ENCODE measurements at regions not wholly inside any gene's neighbourhood (a gene's known extent, or its start where the extent isn't known, plus 50 kb on each side); places are given as distances from the start of the nearest gene placed in this dataset.

DNA sequence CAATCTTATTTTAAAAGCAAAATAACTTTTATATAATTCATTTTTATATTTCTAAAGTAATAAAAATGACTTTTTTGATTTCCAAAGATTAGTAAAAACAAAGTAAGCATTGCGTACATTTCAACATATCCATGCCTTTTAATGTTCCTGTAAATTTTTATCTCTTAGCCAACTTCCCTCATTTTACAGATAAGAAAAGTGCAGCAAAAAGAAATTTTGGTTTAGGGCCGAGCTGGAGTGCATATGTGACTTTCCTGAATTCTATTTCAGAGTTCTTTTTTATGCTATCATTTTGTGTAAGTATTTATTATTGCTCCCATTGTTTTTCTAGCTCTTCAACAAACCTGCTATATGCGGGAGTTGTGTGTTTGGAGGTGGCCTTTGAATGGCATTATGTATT, 195.3 kb downstream of the NHLRC3 start:
- TF ChIP-seq, protein P1, sequence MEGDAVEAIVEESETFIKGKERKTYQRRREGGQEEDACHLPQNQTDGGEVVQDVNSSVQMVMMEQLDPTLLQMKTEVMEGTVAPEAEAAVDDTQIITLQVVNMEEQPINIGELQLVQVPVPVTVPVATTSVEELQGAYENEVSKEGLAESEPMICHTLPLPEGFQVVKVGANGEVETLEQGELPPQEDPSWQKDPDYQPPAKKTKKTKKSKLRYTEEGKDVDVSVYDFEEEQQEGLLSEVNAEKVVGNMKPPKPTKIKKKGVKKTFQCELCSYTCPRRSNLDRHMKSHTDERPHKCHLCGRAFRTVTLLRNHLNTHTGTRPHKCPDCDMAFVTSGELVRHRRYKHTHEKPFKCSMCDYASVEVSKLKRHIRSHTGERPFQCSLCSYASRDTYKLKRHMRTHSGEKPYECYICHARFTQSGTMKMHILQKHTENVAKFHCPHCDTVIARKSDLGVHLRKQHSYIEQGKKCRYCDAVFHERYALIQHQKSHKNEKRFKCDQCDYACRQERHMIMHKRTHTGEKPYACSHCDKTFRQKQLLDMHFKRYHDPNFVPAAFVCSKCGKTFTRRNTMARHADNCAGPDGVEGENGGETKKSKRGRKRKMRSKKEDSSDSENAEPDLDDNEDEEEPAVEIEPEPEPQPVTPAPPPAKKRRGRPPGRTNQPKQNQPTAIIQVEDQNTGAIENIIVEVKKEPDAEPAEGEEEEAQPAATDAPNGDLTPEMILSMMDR (IDR thresholded peaks at IDR 0.05; ENCODE audit: insufficient read depth, low read length, missing control alignments): no peak
- DNase-seq (ENCODE audit: low read depth, low spot score): no peak
- H3K4me3 ChIP-seq (ENCODE audit: low read depth, low read length): no peak overlapping the region
- POLR2A ChIA-PET: no interaction called here
- CTCF ChIA-PET: no interaction called here

DNA sequence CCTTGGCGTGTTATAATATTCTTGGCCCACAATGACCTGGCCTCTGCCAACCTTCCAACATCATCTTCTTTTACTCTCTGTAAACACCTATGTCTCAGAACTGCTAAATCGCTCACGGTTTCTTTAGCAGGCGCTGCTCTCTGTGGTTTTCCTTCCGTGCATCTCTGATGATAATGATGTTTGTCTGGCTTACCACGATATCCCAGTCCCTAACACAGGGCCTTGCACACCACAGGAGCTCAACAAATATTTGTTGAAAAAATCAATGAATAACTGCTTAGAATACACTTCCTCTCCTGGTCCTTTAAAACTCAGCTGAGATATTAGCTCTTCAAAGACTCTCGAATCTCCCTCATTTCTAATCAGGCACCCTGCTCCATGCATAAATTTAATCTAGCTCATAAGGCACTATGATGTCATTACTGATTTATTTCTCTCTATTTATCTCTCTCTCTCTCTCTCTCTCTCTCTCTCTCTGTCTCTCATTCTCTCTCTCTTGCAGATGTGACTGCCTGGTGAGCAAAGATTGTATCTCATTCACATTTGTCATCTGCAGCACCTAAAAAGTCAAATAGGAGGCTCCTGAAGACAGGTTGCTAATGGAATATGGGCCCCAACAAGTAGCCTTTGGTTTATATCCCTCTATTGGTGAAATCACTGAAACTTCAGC, 206.4 kb downstream of the NHLRC3 start:
- CTCF ChIA-PET: no interaction called here
- DNase-seq (ENCODE audit: low read depth, low spot score): no peak

DNA sequence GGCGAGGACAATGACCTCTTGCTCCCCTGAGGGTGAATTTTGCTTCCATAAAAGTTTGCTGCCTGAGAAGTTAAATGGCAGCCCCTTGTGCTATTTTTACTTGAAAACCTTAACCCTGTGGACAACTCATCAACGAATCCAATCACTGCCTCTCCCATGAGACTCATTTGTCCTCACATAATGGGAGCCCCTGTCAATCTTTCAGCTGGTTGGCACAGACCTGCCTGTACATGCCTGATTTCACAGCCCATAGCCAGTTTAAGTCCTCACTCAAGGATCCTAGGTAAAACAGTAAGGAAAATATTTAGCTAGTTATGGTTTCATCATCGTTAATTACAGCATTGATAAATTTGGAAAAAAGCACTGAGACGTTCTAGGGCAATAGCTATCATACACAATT, 207.4 kb downstream of the NHLRC3 start:
- TF ChIP-seq, protein P1 (IDR thresholded peaks at IDR 0.05; ENCODE audit: insufficient read depth, low read length, missing control alignments): no peak
- DNase-seq (ENCODE audit: low read depth, low spot score): no peak
- no peak overlapping the region for H3K4me3 ChIP-seq (ENCODE audit: low read depth, low read length)
- CTCF ChIA-PET: no interaction called here
- POLR2A ChIA-PET: no interaction called here

More for the DNA sequence above, 206.4 kb downstream of the NHLRC3 start:
- POLR2A ChIA-PET: interaction anchor here (0.7 kb wide), 1 partner anchor 694 kb away, joined by 3 read pairs; no protein-coding TSS in a partner anchor
- H3K4me3 ChIP-seq (ENCODE audit: low read depth, low read length): no peak overlapping the region
- TF ChIP-seq, protein P1 (IDR thresholded peaks at IDR 0.05; ENCODE audit: insufficient read depth, low read length, missing control alignments): no peak

DNA sequence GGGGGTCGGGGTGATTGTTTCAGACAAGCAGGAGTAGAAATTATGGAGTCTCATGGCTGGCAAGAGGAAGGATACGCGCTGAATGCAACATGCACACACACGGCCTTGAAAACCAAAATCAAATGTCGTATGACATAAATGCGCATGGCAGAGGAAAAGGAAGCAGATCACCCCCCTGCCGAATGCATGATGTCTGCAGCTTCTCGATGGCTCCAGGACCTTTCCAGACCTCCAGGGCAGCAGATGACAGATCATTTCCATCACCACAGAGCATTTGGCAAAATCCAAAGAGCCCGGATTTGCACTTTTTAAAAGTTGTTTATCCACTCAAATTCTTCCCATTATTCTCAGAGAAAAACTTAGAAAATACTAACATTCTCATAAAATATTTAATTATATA, 211.7 kb downstream of the NHLRC3 start:
- CTCF ChIA-PET: interaction anchor here (0.9 to 3.1 kb wide), 2 partner anchors 10 to 14 kb away, joined by 3 to 9 read pairs; no protein-coding TSS in a partner anchor
- TF ChIP-seq, protein P1 (IDR thresholded peaks at IDR 0.05; ENCODE audit: insufficient read depth, low read length, missing control alignments): no peak
- DNase-seq (ENCODE audit: low read depth, low spot score): no peak
- POLR2A ChIA-PET: no interaction called here
- H3K4me3 ChIP-seq (ENCODE audit: low read depth, low read length): no peak overlapping the region

DNA sequence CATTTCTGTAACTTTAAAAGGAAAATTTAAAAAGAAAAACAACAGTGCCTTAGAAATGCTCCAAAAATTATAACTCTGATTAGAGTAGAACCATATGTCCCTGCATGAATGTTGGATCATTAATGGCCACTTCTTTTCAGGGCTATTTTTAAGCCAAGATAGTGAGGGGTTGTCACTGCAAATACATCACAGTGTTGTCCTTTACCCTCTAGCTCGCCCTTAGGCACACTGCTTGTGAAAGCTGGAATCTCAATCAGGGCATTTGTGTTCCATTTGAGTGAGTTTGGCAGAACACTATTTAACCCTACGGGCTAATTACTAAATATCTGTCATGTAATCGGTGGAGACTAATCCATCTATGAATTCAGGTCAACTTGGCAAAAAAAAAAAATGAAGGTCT, 212.2 kb downstream of the NHLRC3 start:
- TF ChIP-seq, protein P1 (IDR thresholded peaks at IDR 0.05; ENCODE audit: insufficient read depth, low read length, missing control alignments): no peak
- H3K4me3 ChIP-seq (ENCODE audit: low read depth, low read length): no peak overlapping the region
- ChIA-PET CTCF (interaction anchor here (0.9 to 3.1 kb wide), 2 partner anchors 9 to 13 kb away, joined by 3 to 9 read pairs; no protein-coding TSS in a partner anchor), POLR2A (no interaction called here)
- DNase-seq (ENCODE audit: low read depth, low spot score): no peak

DNA sequence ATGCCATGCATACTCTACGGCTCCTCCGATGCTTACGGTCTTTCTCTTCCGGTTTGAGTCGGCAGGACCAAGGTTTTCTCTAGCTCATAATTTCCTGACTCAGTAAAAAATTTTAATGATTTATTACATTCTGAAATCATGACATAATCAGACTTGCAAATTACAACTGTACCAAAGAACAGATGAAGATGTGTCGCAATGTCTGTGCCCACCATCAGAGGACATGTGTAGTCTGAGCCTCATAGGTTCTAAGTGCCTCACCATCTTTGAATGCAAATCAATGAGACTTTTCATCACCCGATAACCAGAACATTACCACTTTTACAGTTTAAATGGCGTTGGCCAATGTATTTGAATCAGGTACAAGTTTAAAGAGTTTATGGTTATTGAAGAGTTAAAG, 213.1 kb downstream of the NHLRC3 start:
- DNase-seq (ENCODE audit: low read depth, low spot score): no peak
- POLR2A ChIA-PET: no interaction called here
- H3K4me3 ChIP-seq (ENCODE audit: low read depth, low read length): no peak overlapping the region
- TF ChIP-seq, protein P1 (IDR thresholded peaks at IDR 0.05; ENCODE audit: insufficient read depth, low read length, missing control alignments): no peak
- CTCF ChIA-PET: interaction anchor here (3.1 kb wide), 1 partner anchor 8 kb away, joined by 9 read pairs; no protein-coding TSS in a partner anchor
